GM12872 (cell line): ENCODE measurements at regions not wholly inside any gene's neighbourhood (a gene's known extent, or its start where the extent isn't known, plus 50 kb on each side); places are given as distances from the start of the nearest gene placed in this dataset.

Experiments
- CTCF ChIP-seq: IDR thresholded peaks from 3 replicates; pipeline ENCODE4 v1.5.1; 2011; ENCODE audit warnings: low read depth, mild to moderate bottlenecking, low read length, moderate library complexity; ENCODE audit not compliant: insufficient read depth

DNA sequence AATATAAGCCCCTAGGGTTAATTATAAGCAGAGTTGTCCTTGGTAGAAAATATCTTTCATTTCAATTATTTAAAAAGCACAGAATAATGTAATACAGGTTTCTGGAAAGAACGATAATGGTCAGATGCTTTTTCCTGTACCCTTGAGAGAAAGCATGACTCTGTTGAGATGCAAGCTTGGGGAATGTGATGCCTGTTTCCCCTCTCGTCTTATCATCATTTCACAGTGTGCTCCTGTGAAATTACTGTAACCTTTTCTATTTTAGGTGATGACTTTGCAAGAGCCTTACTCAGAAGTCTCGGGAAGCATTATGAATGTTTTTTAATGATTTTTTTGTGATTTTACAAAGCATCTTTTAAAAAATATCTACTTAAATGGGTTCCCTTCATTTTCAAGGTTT lies 243.0 kb downstream of the POLR1F start:
- TF ChIP-seq CTCF, result no peak

- TF ChIP-seq CTCF, result no peak
Measured at GRCh38 chr7:19464751-19465150, 244.1 kb downstream of the POLR1F start.

DNA sequence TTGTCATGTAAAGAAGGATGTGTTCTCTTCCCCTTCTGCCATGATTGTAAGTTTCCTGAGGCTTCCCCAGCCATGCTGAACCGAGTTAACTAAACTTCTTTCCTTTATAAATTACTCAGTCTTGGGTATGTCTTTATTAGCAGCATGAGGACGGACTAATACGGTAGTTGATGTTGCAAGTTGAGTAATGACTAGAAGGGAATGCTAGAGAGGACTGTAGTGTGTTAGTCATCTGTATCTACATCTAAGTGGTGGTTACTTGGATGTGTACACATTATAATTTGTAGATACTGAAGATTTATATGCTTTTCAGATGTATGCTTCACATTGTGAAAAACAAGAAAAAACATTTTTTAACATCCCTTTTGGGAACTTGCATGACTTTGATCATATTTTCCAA lies 244.6 kb downstream of the POLR1F start:
- TF ChIP-seq CTCF, result no peak

DNA sequence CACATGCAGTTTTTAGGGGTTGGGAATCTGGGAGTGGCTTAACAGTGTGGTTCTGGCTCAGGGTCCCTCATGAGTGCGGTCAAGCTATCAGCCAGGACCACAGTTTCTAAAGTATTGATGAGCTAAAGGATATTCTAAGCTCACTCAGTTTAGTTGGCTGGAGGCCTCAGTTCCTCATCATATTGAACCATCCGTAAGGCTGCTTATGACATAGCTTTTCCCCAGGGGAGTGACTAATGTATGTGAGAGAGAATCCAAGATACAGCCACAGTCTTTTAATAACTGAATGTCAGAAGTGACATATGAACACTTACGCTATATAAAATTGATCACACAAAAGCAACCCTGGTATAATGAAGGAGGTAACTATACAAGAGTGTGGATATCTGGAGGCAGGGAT lies 245.3 kb downstream of the POLR1F start:
- no peak for TF ChIP-seq CTCF

- TF ChIP-seq CTCF, result no peak
Measured at GRCh38 chr7:19455623-19456022, 253.2 kb downstream of the POLR1F start.

DNA sequence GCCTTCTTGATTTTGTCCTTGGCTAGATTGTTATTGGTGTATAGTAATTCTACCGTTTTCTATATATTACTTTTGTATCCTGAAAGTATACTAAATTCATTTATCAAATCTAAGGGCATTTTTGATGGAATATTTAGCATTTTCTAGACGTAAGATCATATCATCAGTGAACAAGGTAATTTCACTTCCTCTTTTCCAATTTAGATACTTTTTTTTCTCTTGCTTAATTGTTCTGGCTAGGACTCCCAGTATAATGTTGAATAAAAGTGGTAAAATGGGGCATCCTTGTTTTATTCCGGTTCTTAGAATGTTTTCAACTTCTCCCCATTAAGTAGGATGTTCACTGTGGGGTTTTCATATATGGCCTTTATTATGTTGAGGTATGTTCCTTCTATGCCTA lies 260.7 kb downstream of the POLR1F start:
- no peak for TF ChIP-seq CTCF

DNA sequence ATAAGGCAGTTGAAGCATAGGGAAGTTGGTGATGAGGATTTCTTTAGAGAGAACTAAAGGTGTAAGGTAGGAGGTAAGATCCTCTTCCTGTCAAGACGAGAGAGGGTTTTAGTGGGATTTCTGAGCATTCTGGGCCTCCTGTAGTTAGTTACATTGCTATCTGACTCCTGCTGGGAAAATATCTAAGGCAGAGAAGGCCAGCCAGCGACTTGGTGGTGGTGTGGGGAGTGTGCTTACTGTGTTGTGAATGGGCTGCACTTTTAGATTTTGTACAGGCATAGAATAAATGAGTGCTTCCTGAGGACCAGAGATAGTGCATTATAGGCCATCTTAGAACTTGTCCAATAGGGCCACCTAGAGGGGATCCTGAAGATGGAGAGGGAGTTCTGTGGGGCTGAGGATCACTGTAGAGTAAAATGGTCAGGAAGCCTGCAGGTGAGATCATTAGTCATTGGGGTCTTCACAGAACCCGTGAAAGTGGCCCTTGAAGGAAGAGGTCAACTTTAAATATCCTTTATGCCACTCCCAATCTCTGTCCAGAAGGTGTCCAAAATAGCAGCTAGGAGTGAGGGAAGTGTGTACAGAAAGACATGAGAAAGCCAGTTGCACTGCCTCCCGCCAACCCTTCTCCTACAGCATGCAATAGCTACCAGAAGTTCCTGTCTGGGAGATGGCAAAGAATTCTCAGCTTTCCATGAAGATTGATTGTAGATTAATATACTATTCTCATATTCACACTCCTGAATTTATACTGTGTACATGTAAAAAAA lies 266.6 kb downstream of the POLR1F start:
- TF ChIP-seq CTCF, result peak; percentile 30; the same call in 2 of the 3 replicates

GRCh38 chr7:19439517-19439916 lies 269.3 kb downstream of the POLR1F start:
- no peak for TF ChIP-seq CTCF
